Esophagus mucosa (tissue), 1 donor: ENCODE measurements at regions not wholly inside any gene's neighbourhood (a gene's known extent, or its start where the extent isn't known, plus 50 kb on each side); places are given as distances from the start of the nearest gene placed in this dataset.
A peak's percentile ranks its signal among the peaks of the same experiment; 100 is the strongest.

Experiments
- ATAC-seq: fragments of 200-7000 bp; cut with Tn5 transposase; one replicate; pipeline ENCODE4 v1.9.1; 2020
- donor health status: DM: yes; HTN: yes; CAD: no.

- ATAC-seq: no peak
Observed at GRCh38 chr6:137434640-137435039, 59.6 kb downstream of the OLIG3 start.

- ATAC-seq: no peak
Observed at GRCh38 chr6:137432054-137432611, 62.1 kb downstream of the OLIG3 start.

GRCh38 chr6:137430954-137431353 is 63.2 kb downstream of the OLIG3 start:
- peak; percentile 62 for ATAC-seq

- ATAC-seq: no peak
Observed at GRCh38 chr6:137427656-137428290, 66.4 kb downstream of the OLIG3 start.

GRCh38 chr6:137426007-137426689 is 68.0 kb downstream of the OLIG3 start:
- no peak for ATAC-seq

- no peak for ATAC-seq
Observed at GRCh38 chr6:137424251-137424650, 69.9 kb downstream of the OLIG3 start.

GRCh38 chr6:137423451-137424168 is 70.6 kb downstream of the OLIG3 start:
- ATAC-seq: no peak

- no peak for ATAC-seq
Observed at GRCh38 chr6:137417396-137417795, 76.8 kb downstream of the OLIG3 start.

- ATAC-seq: no peak
Observed at GRCh38 chr6:137416376-137417109, 77.7 kb downstream of the OLIG3 start.

- ATAC-seq: no peak
Observed at GRCh38 chr6:137415834-137416190, 78.4 kb downstream of the OLIG3 start.

GRCh38 chr6:137415127-137415833 is 78.9 kb downstream of the OLIG3 start:
- ATAC-seq: peak; percentile 73

GRCh38 chr6:137414599-137414998 is 79.6 kb downstream of the OLIG3 start:
- ATAC-seq: no peak

GRCh38 chr6:137413482-137413881 is 80.7 kb downstream of the OLIG3 start:
- no peak for ATAC-seq

- no peak for ATAC-seq
Observed at GRCh38 chr6:137412562-137412961, 81.6 kb downstream of the OLIG3 start.

GRCh38 chr6:137409266-137409777 is 84.9 kb downstream of the OLIG3 start:
- no peak for ATAC-seq

GRCh38 chr6:137407816-137408215 is 86.4 kb downstream of the OLIG3 start:
- no peak for ATAC-seq

GRCh38 chr6:137405806-137406205 is 88.4 kb downstream of the OLIG3 start:
- no peak for ATAC-seq

- no peak for ATAC-seq
Observed at GRCh38 chr6:137403855-137404254, 90.3 kb downstream of the OLIG3 start.

GRCh38 chr6:137403443-137403842 is 90.8 kb downstream of the OLIG3 start:
- ATAC-seq: no peak

- no peak for ATAC-seq
Observed at GRCh38 chr6:137402143-137402680, 92.0 kb downstream of the OLIG3 start.

GRCh38 chr6:137401088-137401487 is 93.1 kb downstream of the OLIG3 start:
- ATAC-seq: no peak
